ENCODE measurements at regions not wholly inside any gene's neighbourhood (a gene's known extent, or its start where the extent isn't known, plus 50 kb on each side); places are given as distances from the start of the nearest gene placed in this dataset.
"Not testable (repeated sequence)": the region's sequence is repeated elsewhere in the genome, so short reads cannot be mapped to it uniquely, and the experiment has no call there.

DNA sequence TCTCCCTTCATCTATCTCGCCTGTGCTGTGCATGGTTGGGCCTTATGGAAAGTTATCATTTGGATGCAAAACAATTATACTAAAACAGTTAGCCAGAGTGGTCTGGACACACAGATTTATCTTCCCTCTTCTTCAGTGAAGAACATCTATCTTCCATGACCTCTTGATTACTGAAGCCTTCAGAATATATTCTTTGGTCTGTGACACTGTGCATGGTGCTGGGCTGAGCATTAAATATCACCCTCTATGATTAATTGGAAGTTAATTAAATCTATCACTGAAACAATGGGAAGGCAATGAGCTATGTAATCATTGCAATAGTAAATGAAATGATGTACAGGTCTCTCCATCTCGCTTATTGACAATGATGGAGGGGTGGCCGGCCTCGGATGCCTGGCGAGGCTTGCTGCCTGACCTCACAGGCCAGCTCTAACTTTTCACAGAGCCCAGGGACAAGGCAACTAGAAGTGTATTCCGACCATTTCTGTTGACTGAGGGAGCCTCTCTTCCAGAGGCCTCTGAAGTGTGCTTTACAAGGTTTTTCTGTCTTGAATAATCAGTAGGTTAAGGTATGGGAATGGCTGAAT, 186.6 kb downstream of the NKX6-1 start:
- Histone ChIP-seq H3K9me3 (peaks cover 0 to 3% (median 0%) of the 10 kb centered on the region in 3 donors), H3K4me1 (no peaks in the 10 kb centered on the region), H3K4me3 (no peak overlapping the region), H3K27me3 (no peaks in the 10 kb centered on the region), H3K36me3 (no peaks in the 10 kb centered on the region), H3K27ac (no peak overlapping the region)
- intact Hi-C loops (cut with DNase I; ENCODE audit: low total_unique reads), result no loop called here
- DNase-seq, result no peak
- TF ChIP-seq, protein P1, sequence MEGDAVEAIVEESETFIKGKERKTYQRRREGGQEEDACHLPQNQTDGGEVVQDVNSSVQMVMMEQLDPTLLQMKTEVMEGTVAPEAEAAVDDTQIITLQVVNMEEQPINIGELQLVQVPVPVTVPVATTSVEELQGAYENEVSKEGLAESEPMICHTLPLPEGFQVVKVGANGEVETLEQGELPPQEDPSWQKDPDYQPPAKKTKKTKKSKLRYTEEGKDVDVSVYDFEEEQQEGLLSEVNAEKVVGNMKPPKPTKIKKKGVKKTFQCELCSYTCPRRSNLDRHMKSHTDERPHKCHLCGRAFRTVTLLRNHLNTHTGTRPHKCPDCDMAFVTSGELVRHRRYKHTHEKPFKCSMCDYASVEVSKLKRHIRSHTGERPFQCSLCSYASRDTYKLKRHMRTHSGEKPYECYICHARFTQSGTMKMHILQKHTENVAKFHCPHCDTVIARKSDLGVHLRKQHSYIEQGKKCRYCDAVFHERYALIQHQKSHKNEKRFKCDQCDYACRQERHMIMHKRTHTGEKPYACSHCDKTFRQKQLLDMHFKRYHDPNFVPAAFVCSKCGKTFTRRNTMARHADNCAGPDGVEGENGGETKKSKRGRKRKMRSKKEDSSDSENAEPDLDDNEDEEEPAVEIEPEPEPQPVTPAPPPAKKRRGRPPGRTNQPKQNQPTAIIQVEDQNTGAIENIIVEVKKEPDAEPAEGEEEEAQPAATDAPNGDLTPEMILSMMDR (IDR thresholded peaks at IDR 0.05), result no peak

DNA sequence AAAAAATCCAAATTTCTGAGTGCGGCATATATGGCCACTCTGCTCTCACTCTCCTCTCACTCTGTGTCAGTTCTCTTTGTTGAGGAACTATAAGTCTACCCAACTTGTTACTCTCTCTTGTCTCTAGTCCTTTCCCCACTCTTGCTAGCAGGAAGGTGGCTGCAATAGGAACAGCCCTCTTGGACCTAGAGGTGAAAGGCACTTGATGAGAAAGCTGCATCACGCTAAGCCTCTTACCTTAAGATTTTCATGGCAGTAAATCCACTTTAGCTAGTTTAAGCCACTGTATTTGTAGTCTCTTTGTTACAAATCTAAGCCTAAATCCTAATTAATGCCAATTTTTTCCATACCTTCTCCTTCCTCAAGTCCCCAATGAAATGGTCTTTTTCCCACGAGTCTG, 189.9 kb downstream of the NKX6-1 start:
- Histone ChIP-seq H3K27ac (no peak overlapping the region), H3K27me3 (no peaks in the 10 kb centered on the region), H3K4me1 (no peaks in the 10 kb centered on the region), H3K36me3 (no peaks in the 10 kb centered on the region), H3K9me3 (no peaks in the 10 kb centered on the region), H3K4me3 (no peak overlapping the region)
- TF ChIP-seq, protein P1 (IDR thresholded peaks at IDR 0.05), result no peak
- intact Hi-C loops (cut with DNase I; ENCODE audit: low total_unique reads), result no loop called here
- DNase-seq, result no peak

DNA sequence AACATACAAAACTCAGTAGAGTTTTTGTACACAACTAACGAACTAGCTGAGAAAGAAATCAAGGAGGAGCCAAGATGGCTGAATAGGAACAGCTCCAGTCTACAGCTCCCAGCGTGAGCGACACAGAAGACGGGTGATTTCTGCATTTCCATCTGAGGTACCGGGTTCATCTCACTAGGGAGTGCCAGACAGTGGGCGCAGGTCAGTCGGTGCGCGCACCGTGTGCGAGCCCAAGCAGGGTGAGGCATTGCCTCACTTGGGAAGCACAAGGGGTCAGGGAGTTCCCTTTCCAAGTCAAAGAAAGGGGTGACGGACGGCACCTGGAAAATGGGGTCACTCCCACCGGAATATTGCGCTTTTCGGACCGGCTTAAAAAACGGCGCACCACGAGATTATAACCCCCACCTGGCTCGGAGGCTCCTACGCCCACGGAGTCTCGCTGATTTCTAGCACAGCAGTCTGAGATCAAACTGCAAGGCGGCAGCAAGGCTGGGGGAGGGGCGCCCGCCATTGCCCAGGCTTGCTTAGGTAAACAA, 200.3 kb downstream of the NKX6-1 start:
- intact Hi-C loops (cut with DNase I; ENCODE audit: low total_unique reads); H3K9me3 ChIP-seq: not testable (repeated sequence)

DNA sequence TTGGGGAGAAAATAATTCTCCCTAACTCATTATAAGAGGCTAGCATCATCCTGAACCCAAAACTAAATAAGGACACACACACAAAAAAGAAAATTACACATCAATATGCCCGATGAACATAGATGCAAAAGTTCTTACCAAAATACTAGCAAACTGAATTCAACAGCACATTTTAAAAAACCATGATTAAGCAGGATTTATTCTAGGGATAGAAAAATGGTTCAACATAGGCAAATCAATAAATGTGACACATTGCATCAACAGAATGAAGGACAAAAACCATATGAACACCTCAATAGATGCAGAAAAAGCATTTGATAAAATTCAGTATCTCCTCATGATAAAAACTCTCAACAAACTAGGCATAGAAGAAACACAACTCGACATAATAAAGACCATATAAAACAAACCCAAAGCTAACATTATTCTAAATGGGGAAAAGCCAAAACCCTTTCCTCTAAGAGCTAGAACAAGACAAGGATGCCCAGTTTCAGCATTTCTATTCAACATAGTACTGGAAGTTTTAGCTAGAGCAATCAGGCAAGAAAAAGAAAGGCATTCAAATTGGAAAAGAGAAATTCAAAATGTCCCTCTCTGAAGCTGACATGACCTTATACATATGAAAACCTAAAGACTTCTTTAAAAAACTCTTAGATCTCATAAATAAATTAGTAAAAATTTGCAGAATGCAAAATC, 200.9 kb downstream of the NKX6-1 start:
- Histone ChIP-seq H3K36me3 (no peaks in the 10 kb centered on the region), H3K9me3 (no peaks in the 10 kb centered on the region), H3K4me3 (no peak overlapping the region), H3K4me1 (no peaks in the 10 kb centered on the region), H3K27ac (no peak overlapping the region), H3K27me3 (no peaks in the 10 kb centered on the region)
- intact Hi-C loops (cut with DNase I; ENCODE audit: low total_unique reads), result no loop called here
- DNase-seq, result no peak
- TF ChIP-seq, protein P1 (IDR thresholded peaks at IDR 0.05), result no peak

More for the DNA sequence above, 200.3 kb downstream of the NKX6-1 start:
- not testable (repeated sequence) for H3K4me1 ChIP-seq, H3K27ac ChIP-seq, H3K4me3 ChIP-seq, H3K27me3 ChIP-seq, H3K36me3 ChIP-seq, DNase-seq

DNA sequence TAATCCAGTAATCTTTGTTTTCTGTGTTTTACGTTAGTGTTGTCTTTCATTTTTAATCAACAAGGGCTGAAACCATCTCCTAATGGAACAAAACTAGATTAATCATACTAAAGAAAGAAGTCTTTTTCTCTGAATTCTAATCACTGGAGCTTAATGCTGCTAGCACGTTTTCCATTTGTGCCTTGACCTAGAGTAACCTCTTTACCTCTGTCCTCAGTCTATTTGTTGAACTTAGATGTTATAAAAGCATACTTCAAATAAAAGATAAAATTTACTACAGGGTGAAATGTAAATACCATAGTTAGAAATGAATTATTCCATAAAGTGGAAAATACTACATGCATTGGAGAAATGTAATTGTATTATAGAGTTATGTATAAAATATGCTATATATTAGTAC, 207.1 kb downstream of the NKX6-1 start:
- TF ChIP-seq, protein P1 (IDR thresholded peaks at IDR 0.05), result no peak
- no peak for DNase-seq
- Histone ChIP-seq H3K27me3 (no peaks in the 10 kb centered on the region), H3K4me1 (no peaks in the 10 kb centered on the region), H3K4me3 (no peak overlapping the region), H3K9me3 (no peaks in the 10 kb centered on the region), H3K36me3 (no peaks in the 10 kb centered on the region), H3K27ac (no peak overlapping the region)
- intact Hi-C loops (cut with DNase I; ENCODE audit: low total_unique reads), result no loop called here

DNA sequence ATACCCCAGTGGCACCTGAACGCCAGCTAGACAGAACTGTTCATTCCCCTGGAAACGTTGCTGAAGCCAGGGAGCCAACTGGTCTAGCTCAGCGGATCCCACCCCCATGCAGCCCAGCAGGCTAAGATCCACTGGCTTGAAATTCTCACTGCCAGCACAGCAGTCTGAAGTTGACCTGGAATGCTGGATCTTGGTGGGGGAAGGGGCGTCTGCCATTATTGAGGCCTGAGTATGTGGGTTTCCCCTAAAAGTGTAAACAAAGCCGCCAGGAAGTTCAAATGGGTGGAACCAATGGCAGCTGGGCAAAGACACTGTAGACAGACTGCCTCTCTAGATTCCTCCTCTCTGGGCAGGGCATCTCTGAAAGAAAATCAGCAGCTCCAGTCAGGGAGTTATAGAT, 213.0 kb downstream of the NKX6-1 start:
- Histone ChIP-seq H3K9me3 (no peaks in the 10 kb centered on the region), H3K4me3 (no peak overlapping the region), H3K4me1 (no peaks in the 10 kb centered on the region), H3K27ac (no peak overlapping the region), H3K36me3 (no peaks in the 10 kb centered on the region), H3K27me3 (no peaks in the 10 kb centered on the region)
- no peak for DNase-seq
- TF ChIP-seq, protein P1 (IDR thresholded peaks at IDR 0.05), result no peak
- intact Hi-C loops (cut with DNase I; ENCODE audit: low total_unique reads), result no loop called here
